GF-D8 (cell line): ENCODE measurements at regions not wholly inside any gene's neighbourhood (a gene's known extent, or its start where the extent isn't known, plus 50 kb on each side); places are given as distances from the start of the nearest gene placed in this dataset.

ENCODE experiments used
- DNase-seq: peaks from one replicate; lab custom pipeline; 2025; lab: John Stamatoyannopoulos, UW

DNA sequence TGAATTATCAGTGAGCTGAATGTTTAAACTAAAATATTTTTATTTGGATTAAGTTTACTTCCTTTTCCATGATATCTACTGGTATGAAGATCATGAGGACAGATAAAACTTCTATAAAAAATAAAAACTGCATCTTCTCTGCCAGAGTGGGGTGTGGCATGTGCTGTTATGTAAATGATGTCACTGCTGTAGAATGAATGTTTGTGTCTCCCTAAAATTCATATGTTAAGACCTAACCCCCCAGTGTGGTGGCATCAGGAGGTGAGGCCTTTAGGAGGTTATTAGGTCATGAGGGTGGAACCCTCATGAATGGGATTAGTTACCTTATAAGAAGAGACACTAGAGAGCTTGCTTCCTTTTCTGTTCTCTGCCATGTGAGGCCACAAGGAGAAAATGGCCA, 178.7 kb upstream of the DPH6 start:
- no peak for DNase-seq

DNA sequence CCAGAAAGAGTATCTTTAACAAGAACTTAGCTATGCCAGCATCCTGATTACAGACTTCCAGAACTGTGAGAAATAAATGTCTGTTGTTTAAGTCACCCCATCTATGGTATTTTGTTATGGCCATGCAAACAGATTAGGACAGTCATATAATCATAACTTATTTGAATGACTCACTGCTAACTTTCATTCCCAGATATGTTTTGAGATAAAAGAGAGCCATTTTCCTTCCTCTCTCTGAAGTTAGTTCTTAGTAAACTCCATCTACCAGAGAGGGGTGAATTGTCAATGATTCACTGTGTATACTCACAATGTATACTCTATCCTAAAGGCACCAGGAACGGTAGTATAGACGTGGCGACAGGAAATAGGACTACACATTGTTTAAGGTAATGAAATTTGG, 179.4 kb upstream of the DPH6 start:
- no peak for DNase-seq

DNA sequence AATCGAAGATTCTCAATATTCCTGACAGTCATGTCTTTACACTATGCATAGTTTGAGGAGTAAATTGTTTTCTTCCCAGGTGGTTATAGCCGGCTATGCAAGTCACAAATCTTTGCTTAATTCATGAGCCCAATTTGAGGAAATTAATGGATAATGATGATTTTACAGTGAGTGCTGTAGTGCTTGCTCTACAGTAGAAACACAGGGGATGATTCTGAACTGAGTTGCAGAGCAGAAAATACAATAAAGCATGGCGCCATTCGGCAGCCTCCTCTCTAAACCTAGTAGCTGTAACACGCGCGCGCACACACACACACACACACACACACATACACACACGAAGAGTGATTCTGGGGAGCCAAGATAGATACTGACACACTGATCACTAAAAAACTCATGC, 181.7 kb upstream of the DPH6 start:
- no peak for DNase-seq

DNA sequence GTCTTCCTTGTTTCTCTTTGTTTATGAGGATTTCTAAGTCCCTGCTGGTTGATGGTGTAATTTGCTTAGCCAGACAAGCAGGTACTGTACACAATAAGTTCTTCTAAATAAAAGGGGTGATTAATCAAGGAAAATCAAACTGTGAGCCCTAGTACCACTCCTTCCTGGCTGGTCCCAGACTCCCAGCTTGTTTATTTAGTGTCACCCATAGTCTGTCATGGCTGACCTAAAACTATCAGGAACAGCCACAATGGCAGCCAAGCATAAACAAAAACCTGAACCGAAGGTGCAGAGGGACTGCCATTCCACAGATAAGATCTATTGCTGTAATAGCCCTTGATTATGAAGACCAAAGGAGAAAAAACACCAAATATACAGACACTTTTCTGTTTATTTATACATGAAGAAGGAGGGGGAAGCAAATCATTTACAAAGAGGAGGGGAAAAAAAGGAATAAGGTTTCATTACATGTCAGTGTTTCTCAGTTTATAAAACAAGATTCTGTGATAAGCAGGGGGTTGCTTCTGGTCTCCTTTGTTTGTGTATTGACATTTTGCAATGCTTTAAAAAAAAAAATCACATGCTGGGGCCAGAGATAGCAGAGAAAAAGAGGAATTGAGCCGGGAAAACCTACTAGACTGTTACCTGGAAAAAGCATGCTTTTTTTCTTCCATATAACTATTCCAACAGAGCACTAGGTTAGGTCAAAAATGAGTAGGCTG, 182.4 kb upstream of the DPH6 start:
- no peak for DNase-seq

DNA sequence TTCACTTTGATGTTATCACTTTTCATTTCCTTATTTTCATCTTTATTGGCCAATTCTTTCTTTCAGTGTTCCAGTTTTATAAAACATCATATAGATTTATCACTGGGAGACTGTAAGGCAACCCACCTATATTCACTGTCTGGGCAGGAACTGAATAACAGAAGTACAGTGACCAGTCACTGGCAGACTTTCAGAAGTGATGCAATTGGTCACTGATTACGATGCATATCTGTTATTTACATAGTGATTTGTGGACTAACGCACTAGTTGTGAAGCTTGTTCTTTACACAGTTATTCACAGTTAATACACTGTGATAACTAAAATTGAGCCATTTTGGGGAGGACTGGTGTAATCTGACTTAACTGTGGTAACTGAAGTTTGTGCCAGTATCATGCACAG, 190.2 kb upstream of the DPH6 start:
- no peak for DNase-seq

DNA sequence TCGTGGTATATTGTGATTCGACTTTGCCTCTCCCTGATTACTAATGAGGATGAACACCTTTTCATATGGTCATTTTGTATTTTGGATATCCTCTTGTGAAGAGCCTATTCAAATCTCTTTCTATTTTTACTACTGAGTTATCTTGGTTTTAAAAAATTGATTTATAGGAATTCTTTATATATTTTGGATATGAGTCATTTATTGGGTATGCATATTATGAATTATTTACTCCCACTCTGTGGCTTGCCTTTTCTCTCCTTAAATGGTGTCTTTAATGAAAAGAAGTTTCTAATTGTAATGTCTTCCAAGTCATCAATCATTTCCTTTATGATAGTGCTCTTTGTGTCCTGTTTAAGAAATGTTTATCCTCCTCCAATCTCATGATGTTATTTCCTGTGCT, 191.5 kb upstream of the DPH6 start:
- DNase-seq = no peak

DNA sequence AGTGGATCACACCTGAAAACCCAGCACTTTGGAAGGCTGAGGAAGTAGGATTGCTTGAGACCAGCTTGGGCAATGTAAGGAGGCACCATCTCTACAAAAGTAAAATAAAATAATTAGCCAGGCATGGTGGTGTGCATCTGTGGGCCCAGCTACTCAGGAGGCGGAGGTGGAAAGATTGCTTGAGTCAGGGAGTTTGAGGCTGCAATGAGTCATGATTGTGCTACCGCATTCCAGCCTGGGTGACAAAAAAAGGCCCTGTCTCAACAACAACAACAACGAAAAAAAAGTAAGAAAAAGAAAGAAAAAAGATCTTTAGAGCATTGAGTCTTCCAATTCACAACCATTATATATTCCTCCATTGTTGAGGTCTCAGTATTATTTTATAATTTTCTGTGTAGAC, 192.4 kb upstream of the DPH6 start:
- DNase-seq = no peak

DNA sequence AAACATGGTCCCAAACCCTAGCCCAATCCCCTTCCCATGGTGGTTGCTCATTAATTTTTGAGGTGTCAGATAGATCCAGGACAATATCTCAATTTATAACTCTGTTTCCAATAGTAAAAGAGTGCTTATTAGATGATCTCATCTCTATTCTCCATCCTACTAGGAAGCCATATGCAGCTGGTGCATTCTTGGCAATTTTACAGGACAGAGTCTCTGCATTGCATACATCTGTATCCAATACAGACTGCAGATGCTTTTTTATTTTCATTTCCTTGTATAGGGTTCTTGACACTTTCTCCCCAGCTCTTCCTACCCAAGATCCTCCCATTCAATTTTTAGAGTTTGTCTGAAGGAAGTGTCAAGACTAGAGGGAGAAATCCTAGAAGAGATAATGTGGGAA, 194.8 kb upstream of the DPH6 start:
- DNase-seq = no peak

DNA sequence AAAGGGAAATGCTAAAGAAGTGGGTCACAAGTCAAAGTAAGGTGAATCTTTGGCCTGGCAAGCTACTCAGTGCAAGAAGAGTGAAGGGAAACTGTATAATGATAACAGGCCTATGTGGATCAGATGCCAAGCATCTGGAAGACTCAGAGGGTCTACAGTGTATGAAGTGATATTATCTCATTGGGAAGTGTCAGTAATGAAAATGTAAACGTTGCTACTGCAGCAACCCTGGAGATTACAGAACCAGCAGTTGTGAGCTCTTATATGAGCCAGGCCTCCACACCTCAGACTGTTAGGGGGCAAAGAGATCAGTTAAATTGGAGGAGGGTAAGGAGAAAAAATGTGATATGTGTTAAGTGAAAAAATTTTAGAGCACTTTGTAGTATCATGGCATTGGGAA, 195.4 kb upstream of the DPH6 start:
- DNase-seq = no peak

DNA sequence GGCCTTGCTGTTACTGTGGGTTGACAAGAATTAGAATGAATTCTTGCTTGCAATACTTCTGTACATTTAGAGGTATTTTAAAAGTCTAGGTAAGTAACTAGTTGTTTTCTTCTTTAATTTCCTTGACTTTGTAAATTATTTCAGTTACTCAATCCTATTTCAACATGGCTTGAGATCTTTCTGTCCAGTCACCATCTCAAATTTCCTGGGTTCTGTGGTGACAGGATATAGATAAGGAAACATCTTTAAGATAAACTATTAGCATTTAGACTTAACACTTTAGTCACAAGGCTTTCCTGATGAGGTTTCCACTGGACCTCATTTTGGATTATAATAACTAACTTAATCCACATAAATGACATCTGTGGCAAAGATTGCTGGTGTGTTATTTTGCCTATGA, 195.9 kb upstream of the DPH6 start:
- no peak for DNase-seq

DNA sequence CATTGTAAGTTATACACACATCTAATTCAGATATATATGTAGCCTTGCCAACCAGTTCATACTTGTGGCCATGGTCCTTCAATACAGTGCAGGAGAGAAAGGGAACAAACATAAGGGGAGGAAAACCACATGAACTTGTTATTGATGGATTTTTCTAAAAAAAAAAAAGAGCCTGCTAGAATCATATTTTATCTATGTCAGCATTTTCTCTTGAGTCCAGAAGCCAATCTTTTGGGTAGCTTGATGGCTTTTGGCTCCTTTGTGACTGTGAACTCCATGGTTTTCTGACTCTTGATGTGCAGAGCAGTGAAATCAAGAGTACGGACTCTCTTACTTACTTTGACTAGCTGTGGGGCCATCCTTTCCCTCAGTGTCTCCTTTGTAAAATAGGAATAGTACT, 197.4 kb upstream of the DPH6 start:
- no peak for DNase-seq

DNA sequence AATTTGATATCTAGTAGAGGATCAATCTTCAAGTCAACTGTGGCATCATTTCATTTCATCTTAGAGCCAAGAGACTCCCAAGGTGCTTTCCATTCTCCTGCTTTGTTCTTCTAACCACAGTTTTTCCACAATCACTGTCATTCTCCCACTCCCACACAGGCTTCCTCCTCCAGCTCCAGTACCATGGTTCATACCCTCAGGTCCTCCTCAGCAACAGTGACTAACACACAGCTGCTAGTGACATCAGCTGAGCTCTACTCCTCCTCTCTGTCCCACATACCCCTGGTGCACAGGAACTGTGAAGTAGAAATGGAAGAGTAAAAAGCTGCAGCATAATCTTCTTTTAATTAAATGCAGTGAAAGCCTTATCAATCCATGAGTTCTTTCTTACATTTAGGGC, 200.2 kb upstream of the DPH6 start:
- no peak for DNase-seq

DNA sequence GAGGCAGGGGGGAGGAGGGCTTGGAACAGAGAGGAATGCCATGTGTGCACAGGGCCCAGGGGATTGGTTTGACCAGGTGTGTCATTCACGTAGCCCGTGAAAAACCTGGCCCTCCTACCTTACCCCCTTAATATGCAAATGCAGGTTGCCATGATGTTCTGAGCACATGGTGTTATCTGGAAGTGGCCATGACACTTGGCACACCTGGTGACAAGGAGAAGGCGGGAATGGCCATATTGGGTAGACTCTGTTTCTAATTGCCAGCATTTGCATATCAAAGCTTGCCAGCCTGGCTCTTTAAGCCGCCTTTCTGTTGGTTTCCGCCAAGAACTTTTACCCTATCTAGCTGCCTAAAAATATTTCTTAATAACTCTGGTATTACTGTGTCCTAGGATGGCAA, 202.1 kb upstream of the DPH6 start:
- DNase-seq = no peak

DNA sequence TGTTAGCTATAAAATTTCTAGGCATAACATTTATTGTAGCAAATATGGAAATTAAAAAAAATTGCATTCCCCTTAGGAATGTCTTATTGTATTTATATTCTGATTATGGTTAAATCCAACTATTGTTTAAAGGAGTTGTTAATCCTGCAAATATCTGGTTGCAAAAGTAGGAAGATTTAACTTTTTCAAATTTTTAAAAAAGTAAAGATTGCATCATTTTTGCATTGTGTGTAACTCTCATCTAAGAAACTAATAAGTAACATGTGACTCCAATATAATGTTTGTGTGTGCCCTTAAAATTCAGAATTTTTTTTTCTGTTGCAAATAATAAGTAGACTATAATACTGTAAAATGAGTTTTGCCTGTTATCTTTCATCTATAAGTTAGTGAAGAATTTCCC, 204.1 kb upstream of the DPH6 start:
- no peak for DNase-seq

DNA sequence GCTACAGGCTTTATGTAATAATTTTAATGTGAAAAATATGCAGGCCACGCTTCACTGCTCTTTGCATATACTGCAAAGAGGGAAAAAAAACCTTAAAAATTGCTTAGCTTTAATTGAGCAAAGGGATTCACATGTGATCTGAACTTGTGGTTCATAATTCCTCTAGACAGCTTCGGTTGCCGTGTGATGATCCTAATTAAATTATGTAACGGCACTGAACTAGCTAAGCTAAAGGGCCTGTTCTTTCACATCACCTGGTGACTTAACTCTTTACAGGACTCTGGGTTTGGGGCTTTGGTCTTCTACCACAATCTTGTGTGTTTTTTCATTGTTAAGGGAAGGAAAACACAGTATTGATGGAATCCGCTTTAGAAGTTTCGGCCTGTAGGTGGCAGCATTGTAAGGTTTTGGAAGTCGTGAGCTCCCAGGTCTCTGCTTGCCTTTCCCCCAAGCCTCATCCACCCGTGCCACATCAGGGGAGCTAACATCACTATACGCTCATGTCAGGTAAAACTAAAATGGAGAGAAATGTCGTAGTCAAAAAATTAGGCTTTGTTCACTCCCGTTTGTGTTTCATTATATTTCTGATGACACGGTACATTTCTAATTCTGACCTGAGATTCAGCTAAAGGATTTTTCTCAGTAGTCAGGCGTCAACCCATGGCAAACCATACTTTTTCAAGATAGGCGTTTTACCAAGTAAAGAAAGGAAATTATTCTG, 205.6 kb upstream of the DPH6 start:
- DNase-seq = no peak

DNA sequence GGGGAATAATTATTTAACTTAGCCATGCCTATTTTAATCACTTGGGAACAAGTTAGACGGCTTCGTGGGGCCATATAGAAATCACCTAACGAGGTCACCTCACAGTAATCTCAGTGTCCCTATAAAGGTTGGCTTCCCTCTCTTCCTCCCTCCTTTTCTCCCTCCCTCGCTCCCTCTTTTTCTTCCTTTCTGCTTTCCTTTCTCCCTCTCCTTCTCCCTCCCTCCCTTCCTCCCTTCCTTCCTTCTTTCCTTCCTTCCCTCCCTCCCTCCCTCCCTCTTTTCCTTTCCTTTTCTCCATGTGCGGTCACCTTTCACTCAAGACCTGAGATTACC, 206.1 kb upstream of the DPH6 start:
- no peak for DNase-seq

DNA sequence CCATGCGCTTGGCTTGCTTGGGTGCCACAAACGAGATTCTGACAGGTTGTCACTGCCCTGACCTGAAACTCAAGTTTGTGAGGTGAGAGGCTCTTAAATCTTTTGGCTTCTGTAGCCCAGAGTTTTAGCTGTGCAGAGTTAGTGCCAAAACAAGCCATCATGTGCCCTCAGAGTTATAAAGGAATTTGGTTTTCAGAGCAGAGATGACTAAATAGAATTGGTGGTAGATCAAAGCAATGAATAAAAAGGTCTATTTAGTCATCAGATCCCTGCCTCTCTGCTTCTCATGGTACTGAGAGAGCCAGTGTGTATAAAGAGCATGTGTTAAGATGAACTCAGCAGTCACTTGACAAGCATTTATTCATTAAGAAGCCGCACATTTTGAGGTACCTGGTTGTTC, 207.5 kb upstream of the DPH6 start:
- DNase-seq = no peak

DNA sequence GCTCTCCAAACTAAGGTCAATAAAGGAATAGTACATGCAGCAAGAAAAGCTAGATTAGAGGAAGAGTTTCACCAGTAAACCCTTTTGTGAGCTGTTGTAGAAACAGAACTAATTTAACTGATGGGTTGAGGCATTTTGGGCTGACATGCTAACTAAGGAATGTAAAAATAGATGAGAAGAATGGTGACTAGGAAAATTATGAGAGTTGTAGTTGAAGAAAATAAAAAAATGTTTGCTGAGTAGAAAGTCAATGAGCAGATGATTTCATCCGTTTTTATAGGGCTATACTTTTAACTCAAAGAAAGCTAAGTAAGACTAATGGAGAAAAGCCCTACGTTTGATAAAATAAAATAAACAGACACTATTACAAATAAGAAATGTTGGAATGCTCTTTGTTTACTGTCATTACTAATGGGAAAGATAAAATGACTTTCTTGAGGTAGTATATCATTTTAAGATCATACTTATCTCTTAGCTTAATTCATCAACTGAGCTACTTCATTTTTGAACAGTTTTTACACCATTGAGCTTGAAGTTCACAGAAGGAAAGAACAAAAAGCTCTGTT, 209.4 kb upstream of the DPH6 start:
- no peak for DNase-seq

DNA sequence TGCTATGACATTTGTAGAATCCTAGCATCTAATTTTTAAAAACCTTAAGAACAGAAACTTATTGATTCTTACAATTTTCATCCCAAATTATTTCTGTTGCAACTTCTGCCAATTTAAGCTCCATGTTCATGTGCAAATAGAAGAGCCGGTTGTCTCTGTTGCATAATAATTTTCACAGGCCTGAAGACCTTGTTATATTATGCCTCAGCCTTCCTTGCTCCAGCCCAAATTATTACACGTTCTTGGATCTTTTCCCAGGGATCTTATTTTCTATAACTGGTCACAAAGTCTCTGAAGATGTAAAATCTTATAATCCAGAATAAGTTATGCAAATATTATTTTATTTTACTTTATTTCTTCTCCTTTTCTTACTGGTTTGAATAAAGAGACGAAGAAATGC, 210.7 kb upstream of the DPH6 start:
- DNase-seq = no peak

DNA sequence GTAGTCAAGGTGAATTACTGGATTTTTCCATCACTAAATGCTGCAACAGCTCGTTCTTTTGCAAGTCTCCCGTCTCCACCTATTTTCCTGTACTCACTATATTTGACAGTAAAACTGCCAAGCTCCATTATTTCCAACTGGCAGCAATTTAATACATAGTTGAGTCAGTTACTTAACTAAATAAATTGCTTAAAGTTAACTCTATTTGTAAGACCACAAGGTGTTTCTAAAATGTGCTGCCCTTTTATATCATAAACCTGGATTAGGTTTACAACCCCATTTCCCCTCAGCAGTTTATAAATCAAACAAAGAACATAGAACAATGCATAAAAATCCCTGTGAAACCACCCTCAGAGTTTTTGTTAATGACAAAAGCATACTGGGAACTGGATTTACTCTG, 211.4 kb upstream of the DPH6 start:
- DNase-seq = no peak

DNA sequence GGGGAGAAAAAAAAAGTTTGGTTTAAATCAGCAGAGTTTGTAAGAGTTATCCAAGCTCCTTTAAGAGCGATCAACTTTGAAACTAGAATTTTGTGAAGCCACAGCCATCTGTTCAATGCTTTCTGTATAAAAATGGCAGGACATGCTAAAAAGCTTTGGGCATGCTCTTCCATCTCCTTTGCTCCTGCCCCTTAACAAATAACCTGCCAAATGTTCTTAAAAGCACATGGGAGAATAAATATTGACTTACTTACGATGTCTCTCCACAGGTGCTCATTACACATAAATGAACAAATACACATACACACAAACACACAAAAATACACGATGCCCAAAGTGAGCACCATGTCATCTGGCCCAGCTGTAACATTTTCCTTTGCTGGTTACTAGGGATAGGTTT, 211.8 kb upstream of the DPH6 start:
- no peak for DNase-seq

DNA sequence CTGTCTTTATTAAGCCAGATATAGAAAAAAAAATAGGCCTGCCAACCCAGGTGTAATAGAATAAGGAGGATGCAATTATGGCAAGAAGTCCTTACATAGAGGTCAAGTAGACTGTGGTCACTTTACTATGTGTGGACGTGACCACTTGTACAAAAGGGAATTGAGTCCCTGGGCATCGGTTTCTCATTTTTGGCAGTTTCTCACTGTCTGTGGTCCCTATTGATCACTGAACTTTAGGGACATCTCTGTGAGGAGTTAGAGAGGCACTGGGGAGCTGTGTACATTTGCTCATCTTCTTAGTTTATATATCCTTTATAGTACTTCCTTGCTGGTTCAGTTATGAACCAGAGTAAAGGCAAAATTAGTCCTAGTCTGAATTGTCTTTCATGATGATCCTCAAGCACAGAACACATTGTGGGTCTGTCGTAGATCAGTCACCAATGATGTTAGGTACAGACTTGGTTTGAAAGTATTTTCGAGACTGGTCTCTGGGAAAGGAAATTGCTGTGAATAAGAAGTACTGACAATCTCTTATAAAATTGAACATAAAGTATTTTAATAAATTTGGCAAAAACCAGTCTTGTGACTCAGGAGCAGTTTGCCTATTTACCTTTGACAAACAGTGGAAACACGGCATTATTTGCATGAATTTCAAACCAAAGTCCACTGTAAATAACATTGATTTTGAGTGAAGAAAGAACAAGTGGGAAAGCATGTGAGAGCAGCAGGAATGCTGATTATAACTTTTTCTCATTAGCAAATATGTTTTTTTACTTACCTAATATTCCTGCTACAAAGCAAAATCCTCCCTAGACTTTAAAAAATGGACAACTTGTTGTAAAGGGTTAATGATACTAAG, 218.9 kb upstream of the DPH6 start:
- no peak for DNase-seq

DNA sequence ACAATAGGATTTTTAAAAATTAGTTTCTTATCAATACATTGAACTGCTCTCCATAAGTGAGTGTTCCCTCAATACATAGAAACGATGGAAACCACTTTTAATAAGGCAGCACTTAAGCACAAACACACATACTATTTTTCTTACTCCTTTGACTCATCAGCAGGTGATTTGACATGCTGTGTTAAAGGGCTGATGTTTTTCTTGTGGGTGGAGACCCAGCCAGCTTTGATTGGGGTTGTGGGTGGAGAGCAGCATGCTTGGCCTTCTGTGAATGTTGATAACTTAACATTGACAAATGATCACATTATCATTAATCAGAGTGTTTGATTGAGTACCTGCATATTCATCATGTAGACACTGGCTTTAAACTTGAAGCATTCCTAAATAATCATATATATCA, 223.0 kb upstream of the DPH6 start:
- DNase-seq = no peak
